Renal pelvis (tissue), 1 donor: ENCODE measurements at regions not wholly inside any gene's neighbourhood (a gene's known extent, or its start where the extent isn't known, plus 50 kb on each side); places are given as distances from the start of the nearest gene placed in this dataset.

Experiments
- DNase-seq: peaks from one replicate; pipeline ENCODE4 v3.0.0-alpha.2; 2013

DNA sequence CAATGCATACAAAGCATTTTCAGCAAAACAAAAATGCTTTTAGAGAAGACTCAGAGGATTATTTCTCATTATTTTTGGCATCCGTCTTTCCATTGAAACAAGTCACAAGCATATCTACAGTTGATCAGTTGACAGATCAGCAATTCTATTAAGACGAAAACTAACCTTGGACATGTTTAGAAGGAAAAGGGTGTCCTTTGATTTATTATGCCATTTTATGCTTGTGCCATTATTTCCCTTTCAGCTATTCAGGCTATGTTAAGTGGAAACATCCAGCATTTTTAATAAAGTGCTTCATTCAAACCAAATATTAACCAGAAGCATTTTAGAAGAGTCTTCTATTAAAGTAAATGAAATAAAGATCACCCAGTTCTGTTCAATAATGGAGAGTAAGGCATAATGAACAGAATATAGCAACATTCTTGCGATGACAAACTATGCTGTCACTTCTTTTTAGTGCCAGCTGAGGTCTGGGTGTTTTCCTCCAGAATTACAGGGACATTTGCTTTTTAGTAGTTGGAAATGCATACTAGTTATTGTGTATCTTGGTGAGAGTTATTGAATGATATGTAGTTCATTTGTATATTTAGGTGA, 481.4 kb downstream of the PLA2G4A start:
- no peak for DNase-seq

DNA sequence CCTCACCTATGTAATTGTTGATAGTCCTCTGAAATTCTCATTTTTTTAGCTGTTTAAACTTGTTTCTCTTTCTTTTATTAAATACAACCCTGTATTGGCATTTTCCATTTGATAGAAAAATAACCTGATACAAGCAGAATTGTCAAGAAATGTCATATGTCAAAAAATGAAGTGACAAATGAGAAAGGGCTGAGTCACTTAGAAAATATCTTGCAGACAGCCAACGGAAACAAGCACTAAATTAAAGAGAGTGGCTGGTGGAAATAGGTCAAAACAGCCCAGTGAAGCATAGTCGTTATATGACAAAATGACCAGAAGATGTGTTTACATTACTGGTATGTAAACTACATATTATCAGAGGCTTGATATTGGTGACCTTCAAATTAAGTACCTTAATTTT, 484.4 kb downstream of the PLA2G4A start:
- no peak for DNase-seq

- DNase-seq, result no peak
Observed at GRCh38 chr1:187326557-187326956, 497.8 kb downstream of the PLA2G4A start.

GRCh38 chr1:187336441-187337168, 507.9 kb downstream of the PLA2G4A start:
- DNase-seq, result no peak

GRCh38 chr1:187338762-187339412, 510.1 kb downstream of the PLA2G4A start:
- no peak for DNase-seq

DNA sequence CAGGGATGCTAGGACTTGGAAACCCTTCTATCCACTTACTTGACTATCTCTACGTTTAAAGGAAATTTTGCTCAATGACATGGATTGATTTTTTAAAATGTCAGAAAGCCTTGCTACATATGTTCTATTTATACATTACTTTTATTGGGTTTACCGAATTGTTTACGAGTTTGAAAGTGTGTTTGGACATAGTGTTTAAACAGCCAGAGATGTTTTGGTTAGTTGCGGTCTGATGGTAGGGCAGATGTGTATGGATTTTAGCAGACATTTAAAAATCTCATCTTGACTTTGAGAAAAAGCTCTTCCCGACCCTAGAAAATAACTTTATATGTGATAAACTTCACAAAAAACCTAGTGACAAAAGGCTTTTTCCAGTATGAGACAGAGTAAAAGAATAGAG, 513.7 kb downstream of the PLA2G4A start:
- DNase-seq, result no peak

- no peak for DNase-seq
Observed at GRCh38 chr1:187374082-187374481, 545.3 kb downstream of the PLA2G4A start.

DNA sequence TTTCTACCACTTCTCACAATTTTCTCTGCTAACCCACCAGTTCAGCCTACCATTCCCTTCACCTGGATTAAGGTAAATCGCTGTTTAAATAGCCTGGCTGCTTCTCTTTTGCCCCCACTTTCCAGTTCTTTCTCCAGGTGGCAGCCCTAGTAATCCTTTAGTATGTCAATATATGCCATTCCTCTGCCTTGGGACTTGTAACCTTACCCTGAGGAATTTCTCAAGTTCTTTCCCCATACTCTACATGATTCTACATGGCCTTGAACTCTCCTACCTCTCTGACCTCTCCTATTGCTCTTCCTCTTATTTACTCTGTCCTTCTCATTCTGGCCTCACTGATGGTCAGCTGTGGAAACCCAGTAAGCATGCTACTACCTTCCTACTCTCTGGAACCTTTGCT, 546.0 kb downstream of the PLA2G4A start:
- no peak for DNase-seq

DNA sequence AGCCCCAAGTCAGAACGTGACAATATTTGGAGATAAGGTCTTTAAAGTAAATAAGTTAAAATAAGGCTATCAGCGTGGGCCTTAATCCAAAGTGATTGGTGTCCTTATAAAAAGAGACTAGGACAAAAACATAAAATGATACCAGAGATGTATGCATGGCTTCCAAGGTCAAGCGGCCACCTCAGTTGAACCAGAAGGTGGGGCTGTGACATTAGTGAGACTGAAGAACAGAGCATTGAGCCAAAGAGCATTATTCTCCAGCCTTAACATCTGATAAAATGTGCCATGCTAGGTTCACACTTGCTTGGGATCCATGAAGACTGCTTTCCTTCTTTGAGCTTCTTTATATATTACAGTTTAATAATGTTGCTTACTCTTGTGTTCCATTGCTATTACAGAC, 554.6 kb downstream of the PLA2G4A start:
- DNase-seq, result no peak

DNA sequence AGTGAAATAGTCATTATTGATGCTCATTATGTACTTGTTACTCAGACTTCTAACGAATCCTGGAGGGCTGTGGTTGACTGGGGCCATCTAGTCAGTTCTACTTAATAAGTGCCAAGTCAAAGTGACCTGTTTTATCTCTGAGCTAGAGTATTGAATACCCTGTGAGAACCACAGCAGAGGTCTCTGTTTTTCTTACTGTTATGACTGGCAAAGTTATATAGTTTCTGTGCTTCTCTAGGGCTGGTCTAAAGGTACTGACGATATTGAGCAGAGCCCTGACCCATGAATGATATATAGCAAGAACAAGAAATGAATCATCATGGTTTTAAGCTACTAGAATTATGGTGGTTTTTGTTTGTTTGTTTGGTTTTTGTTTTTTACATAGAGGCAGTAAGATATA, 555.8 kb downstream of the PLA2G4A start:
- DNase-seq, result no peak

- DNase-seq, result no peak
Observed at GRCh38 chr1:187390215-187390818, 561.6 kb downstream of the PLA2G4A start.

DNA sequence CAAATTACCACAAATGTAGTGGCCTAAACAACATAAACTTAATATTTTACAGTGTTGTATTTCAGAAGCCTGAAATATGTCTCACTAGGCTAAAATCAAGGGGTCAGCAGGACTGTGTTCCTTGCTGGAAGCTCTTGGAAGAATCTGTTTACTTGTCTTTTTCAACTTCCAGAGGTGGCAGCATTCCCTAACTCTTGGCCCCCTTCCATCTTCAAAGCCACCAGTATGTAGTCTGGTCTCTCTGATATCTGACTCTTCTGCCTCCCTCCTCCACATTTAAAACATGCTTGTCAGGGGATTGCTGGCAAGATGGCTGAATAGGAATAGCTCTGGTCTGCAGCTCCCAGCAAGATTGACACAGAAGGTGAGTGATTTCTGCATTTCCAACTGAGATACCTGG, 567.5 kb downstream of the PLA2G4A start:
- DNase-seq, result no peak

DNA sequence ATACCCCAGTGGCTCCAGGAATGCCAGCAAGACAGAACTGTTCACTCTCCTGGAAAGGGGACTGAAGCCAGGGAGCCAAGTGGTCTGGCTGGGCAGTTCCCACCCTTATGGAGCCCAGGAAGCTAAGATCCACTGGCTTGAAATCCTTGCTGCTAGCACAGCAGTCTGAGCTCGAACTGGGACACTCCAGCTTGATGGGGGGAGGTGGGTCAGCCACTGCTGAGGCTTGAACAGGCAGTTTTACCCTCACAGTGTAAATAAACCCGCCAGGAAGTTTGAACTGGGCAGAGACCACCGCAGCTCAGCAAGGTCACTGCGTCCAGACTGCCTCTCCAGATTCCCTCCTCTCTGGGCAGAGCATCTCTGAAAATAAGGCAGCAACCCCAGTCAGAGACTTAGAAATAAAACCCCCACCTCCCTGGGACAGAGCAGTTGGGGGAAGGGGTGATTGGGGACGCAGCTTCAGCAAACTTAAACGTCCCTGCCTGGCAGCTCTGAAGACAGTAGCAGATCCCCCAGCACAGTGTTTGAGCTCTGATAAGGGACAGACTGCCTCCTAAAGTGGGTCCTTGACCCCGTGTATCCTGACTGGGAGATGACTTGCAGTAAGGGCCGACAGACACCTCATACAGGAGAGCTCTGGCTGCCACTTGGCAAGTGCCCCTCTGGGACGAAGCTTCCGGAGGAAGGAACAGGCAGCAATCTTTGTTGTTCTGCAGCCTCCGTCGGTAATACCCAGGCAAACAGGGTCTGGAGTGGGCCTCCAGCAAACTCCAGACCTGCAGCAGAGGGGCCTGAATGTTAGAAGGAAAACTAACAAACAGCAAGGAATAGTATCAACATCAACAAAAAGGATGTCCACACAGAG, 568.4 kb downstream of the PLA2G4A start:
- DNase-seq, result no peak

DNA sequence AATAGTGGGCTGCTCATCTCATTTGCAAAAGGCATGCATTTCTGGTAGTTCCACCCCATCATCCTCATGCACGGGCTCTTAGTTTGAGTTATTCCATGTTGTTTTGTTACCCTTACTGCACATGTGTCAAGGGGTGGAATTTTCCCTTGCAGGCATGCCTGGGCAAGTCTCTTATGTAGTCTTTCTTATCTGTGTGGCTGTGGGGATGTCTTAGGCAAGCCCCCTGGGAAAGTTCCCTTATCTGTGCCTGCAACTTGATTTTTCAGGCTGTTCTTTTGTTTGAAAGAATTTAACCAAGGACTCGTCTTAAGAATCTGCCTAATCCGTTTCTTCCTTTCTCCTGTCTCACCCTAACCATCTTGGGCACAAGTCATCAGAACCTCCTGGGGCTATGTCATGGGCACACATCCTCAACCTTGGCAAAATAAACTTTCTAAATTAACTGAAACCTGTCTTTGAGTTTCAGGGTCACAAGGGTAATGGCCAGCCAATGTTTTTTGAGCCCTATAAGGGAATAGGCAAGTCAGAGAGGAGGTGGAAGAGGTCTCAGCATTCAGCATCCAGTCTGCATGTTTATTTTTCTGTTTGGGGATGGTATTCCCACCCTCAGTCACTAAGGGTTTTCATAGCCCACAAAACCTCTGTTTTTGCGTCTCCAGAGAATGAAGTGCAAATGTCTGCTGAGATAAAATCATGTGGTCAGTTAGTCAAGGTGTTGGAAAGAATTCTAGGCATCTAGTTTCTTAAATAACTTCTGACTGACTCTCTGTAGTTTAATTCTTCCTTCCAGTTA, 579.7 kb downstream of the PLA2G4A start:
- no peak for DNase-seq

DNA sequence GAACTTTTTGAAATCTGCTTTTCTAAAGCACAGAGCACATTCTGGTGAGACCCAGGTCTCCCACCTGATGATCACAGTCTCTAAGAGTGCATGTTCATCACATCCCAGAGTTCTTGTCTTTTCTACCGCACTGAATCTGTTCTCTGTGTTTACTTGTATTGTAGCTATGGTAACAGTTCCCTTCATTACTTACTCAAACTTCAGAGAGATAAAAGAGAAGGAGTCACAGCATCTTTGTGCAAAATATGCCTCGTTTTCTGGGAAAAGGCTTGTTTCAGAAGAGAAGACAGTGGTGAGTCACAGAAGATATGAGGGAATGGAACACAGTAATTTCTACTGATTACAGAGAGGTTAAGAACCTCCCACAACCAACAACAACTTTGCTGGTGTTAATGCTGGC, 580.6 kb downstream of the PLA2G4A start:
- DNase-seq, result no peak

DNA sequence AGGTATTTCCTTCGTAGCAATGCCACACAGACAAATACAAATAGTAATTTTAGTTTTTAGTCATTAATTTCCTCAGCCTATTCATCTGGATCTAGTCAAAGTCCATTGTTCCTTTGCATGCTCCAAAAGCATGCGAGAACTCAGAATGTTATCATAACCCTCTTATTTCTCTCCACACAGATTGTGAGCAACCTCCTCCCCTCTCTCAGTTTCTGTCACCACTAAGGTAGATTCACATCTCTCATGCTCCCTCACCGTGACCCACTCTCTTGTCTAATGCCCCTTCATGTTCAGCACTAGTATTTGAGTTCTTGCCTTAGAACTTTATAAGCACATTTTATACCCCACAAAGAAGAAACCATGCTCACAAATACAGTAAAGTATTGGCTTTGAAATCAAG, 582.4 kb downstream of the PLA2G4A start:
- DNase-seq, result no peak

DNA sequence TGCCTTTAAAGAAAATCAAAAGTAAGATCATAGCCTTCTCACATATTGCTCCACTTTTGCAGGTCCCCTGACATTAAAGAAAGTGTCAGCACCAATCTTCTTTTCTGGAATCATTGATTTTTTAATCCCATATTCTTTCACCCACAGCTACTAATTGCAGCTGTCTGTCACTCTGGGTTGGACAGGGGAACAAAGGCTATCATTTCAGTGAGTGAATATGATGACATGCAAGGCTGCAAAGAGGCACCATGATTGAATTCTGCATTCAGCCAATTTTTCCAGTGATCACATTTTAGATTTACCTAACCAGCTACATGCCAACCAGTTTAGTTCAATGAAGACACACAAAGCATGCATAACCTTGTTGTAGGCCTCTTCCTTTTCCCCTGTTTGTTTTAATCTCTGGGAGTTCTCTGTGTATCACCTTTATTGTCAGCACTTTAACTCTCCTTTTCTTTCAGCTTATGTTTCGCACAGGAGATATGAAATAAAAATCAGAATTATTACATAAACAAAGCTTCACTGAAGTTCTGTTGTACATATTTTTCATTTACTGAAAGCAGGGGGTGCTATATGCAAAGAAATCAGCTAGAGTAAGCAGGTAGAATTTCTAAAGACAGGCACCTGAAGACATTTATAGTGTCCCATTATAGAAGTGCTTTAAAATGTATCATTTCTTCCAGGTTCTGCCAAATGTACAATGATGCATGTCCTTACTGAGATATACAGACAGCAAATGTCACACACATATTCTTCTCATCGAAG, 584.8 kb downstream of the PLA2G4A start:
- DNase-seq, result no peak

DNA sequence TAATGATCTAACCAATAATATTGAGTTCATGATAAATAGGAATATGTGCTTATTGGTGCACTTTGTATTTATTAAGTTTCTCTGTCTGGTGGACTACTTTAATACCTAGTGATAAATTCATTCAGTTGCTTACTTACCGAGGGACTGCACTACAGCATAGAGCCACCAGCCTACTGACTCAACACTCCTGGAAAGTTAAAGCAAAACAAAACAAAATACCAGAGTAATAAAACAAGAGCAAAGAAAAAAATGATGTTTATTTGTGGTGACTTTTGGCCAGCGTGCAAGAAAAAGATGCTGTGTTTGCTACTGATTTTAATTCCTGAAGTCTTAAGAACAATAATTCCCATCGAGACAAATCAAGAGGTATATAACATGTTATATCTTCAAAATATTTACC, 586.3 kb downstream of the PLA2G4A start:
- no peak for DNase-seq

GRCh38 chr1:187417520-187417919, 588.8 kb downstream of the PLA2G4A start:
- DNase-seq, result no peak

DNA sequence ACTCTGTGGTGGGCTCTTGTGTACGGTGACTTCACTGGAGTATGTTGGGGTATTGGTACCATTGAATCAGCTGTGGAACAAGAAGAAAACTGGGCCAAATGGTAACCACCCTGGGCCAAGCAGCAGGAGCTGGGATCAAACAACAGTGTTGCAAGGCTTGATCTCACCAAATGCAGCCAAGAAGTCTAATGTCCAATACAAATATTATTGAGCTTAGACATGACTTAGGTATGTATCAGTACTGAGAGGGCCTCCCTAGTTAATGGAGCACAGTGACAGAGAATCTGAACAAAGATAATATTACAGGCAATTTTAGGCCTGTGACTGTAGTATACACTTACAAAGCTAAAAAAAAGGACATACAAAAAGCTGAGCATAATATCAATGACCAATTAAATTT, 604.8 kb downstream of the PLA2G4A start:
- DNase-seq, result no peak
